GM21529 (cell line): ENCODE measurements at regions not wholly inside any gene's neighbourhood (a gene's known extent, or its start where the extent isn't known, plus 50 kb on each side); places are given as distances from the start of the nearest gene placed in this dataset.
"Not testable (repeated sequence)": the region's sequence is repeated elsewhere in the genome, so short reads cannot be mapped to it uniquely, and the experiment has no call there.

Experiments used
- ATAC-seq: cut with Tn5 transposase; IDR thresholded peaks from one replicate; pipeline ENCODE4 v1.9.1; 2021; ENCODE audit not compliant: unreplicated experiment

- no peak for ATAC-seq
Observed at GRCh38 chr4:20062054-20062453, 189.7 kb upstream of the SLIT2 start.

GRCh38 chr4:20050768-20051167, 200.9 kb upstream of the SLIT2 start:
- ATAC-seq: no peak

GRCh38 chr4:20049889-20050288, 201.8 kb upstream of the SLIT2 start:
- ATAC-seq: no peak

- no peak for ATAC-seq
Observed at GRCh38 chr4:20046931-20047677, 204.6 kb upstream of the SLIT2 start.

GRCh38 chr4:20046179-20046578, 205.5 kb upstream of the SLIT2 start:
- no peak for ATAC-seq

GRCh38 chr4:20044966-20045365, 206.7 kb upstream of the SLIT2 start:
- ATAC-seq: no peak

- ATAC-seq: no peak
Observed at GRCh38 chr4:20044502-20044911, 207.2 kb upstream of the SLIT2 start.

- ATAC-seq: no peak
Observed at GRCh38 chr4:20043991-20044390, 207.7 kb upstream of the SLIT2 start.

GRCh38 chr4:20042769-20043168, 208.9 kb upstream of the SLIT2 start:
- no peak for ATAC-seq

GRCh38 chr4:20041839-20042407, 209.8 kb upstream of the SLIT2 start:
- ATAC-seq: no peak

- ATAC-seq: no peak
Observed at GRCh38 chr4:20037745-20038144, 214.0 kb upstream of the SLIT2 start.

- ATAC-seq: no peak
Observed at GRCh38 chr4:20030108-20030507, 221.6 kb upstream of the SLIT2 start.

GRCh38 chr4:20028645-20029044, 223.1 kb upstream of the SLIT2 start:
- no peak for ATAC-seq

- ATAC-seq: no peak
Observed at GRCh38 chr4:20026456-20026855, 225.2 kb upstream of the SLIT2 start.

- no peak for ATAC-seq
Observed at GRCh38 chr4:20022471-20022870, 229.2 kb upstream of the SLIT2 start.

GRCh38 chr4:20020056-20020455, 231.6 kb upstream of the SLIT2 start:
- ATAC-seq: no peak

- ATAC-seq: no peak
Observed at GRCh38 chr4:20019310-20020015, 232.2 kb upstream of the SLIT2 start.

GRCh38 chr4:20017777-20018115, 234.0 kb upstream of the SLIT2 start:
- no peak for ATAC-seq

GRCh38 chr4:20017070-20017776, 234.5 kb upstream of the SLIT2 start:
- ATAC-seq: no peak

GRCh38 chr4:20015636-20016224, 236.0 kb upstream of the SLIT2 start:
- no peak for ATAC-seq

- not testable (repeated sequence) for ATAC-seq
Observed at GRCh38 chr4:20003836-20004558, 247.7 kb upstream of the SLIT2 start.
